Type B pancreatic cell (in vitro differentiated cells): ENCODE measurements at regions not wholly inside any gene's neighbourhood (a gene's known extent, or its start where the extent isn't known, plus 50 kb on each side); places are given as distances from the start of the nearest gene placed in this dataset.

ENCODE experiments used
- DNase-seq: peaks from one replicate; pipeline ENCODE4 v3.0.0; 2021; ENCODE audit warnings: mixed read lengths; ENCODE audit not compliant: unreplicated experiment; ENCODE audit errors: extremely low spot score
- H3K27ac Mint-ChIP-seq: 2 replicates; pipeline ENCODE4 v1.8.0; 2021; ENCODE audit warnings: mild to moderate bottlenecking, mixed read lengths
- H3K27me3 Mint-ChIP-seq: 2 replicates; pipeline ENCODE4 v1.8.0; 2021; ENCODE audit warnings: mixed read lengths
- H3K36me3 Mint-ChIP-seq: 2 replicates; pipeline ENCODE4 v1.8.0; 2021; ENCODE audit warnings: mixed read lengths
- H3K4me1 Mint-ChIP-seq: one replicate; pipeline ENCODE4 v1.8.0; 2021; ENCODE audit warnings: mixed read lengths; ENCODE audit not compliant: unreplicated experiment
- H3K4me3 Mint-ChIP-seq: 2 replicates; pipeline ENCODE4 v1.8.0; 2021; ENCODE audit warnings: mild to moderate bottlenecking, mixed read lengths
- H3K9me3 Mint-ChIP-seq: 2 replicates; pipeline ENCODE4 v1.8.0; 2021; ENCODE audit warnings: mixed read lengths
- CTCF ChIP-seq: fragments of 200-600 bp; sonication (generic); conservative IDR thresholded peaks from 2 replicates; pipeline ENCODE4 v1.5.0; 2021; ENCODE audit warnings: antibody characterized with exemption, mild to moderate bottlenecking

DNA sequence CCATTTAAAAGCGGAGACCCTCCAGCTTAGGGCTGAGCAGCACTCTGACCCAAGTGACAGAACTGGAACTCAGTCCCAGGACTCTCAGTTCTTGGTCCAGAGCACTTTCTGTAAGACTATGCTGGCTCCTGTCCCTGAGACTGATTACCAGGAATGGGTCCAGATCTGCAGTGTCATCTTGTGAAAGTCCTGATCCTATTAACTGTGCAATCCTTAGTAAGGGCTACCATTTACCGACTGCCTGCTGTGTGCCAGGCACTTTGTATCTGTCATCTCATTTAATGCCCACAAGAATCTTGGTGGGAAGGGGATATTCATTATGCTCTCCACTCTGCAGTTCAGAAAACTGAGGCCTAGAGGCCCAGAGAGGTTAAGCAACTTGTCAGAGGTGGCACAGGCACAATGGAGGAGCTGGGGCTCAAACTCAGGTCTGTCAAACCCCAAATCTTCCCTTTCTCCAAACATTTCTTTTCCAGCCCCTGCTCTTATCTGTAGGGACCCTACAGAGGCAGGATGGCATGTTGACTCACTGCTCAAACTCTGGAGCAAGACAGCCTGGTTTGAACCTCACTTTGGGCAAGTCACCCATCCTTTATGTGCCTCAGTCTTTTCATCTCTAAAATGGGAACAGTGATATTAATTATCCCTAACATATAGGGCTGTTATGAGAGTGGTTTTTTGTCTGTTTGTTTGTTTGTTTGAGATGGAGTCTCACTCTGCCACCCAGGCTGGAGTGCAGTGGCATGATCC, 57.6 kb upstream of the IFNLR1 start:
- H3K9me3 Mint-ChIP-seq = no peaks in the 10 kb centered on the region
- TF ChIP-seq CTCF = no peak
- no peak overlapping the region for H3K27ac Mint-ChIP-seq
- no peak overlapping the region for H3K4me3 Mint-ChIP-seq
- H3K4me1 Mint-ChIP-seq = no peaks in the 10 kb centered on the region
- no peak for DNase-seq
- no peaks in the 10 kb centered on the region for H3K27me3 Mint-ChIP-seq
- H3K36me3 Mint-ChIP-seq = no peaks in the 10 kb centered on the region

GRCh38 chr1:24237750-24238395, 50.8 kb upstream of the IFNLR1 start:
- H3K9me3 Mint-ChIP-seq = peaks cover 4% of the 10 kb centered on the region
- no peaks in the 10 kb centered on the region for H3K36me3 Mint-ChIP-seq
- H3K27ac Mint-ChIP-seq = no peak overlapping the region
- no peaks in the 10 kb centered on the region for H3K27me3 Mint-ChIP-seq
- no peak overlapping the region for H3K4me3 Mint-ChIP-seq
- no peak for DNase-seq
- TF ChIP-seq CTCF = no peak
- H3K4me1 Mint-ChIP-seq = peaks cover 19% of the 10 kb centered on the region

DNA sequence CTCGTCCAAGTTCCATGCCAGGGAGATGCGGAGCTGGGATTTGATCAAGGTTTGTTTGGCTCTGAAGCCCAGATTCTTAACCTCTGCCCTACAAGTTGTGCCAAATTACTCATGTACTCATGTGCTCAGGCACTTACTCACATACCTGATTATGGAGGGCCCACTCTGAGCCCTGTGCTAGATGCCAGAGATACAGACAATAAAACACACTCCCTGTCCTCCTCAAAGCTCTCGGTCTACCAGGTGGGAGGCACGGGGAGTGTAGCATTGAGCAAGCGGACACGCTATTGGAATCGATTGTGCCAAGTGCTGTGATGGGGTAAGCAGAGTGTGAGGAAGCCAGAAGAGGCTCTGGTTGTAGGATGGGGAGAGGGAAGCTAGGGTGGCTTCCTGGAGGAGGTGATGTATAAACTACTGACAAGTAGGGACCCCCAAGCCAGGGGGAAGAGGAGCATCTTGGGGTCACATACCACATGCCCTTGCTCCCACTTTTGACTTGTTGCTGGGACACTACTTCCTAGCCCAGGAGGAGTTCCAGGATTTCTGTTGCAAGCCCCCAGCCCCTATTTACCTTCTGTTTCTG, 49.8 kb upstream of the IFNLR1 start:
- H3K4me1 Mint-ChIP-seq = peaks cover 19% of the 10 kb centered on the region
- H3K4me3 Mint-ChIP-seq = peak overlapping the region; percentile 20
- DNase-seq = no peak
- no peaks in the 10 kb centered on the region for H3K27me3 Mint-ChIP-seq
- H3K36me3 Mint-ChIP-seq = no peaks in the 10 kb centered on the region
- H3K9me3 Mint-ChIP-seq = peaks cover 4% of the 10 kb centered on the region
- peak overlapping the region; percentile 66 for H3K27ac Mint-ChIP-seq
- TF ChIP-seq CTCF = no peak
